ENCODE measurements at regions not wholly inside any gene's neighbourhood (a gene's known extent, or its start where the extent isn't known, plus 50 kb on each side); places are given as distances from the start of the nearest gene placed in this dataset.

DNA sequence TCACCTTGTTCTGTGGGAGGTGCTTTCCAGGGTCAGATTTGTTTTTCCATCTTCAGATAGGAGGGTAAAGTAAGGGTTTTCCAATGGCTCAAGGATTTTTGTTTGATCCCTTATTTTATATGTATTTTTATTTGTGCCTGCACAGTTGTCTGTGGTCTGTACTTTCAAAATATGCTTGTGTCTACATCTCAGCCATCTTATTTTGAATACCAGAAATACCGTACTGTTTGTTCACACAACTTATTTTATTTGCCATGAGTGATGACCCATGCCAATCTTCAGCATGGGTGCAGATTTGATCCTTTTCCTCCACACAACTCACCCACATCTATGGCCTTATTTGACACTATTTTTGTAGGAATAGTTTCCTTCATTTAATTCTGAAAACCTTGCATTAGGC, 72.2 kb upstream of the PTCHD4 start:
- no peaks in the 10 kb centered on the region for H3K79me2 ChIP-seq (ENCODE audit: insufficient read depth, low read length)
- CTCF ChIA-PET, result no interaction called here
- DNase-seq (ENCODE audit: low read depth, low spot score) (no peak), ATAC-seq (no peak)
- no peak for TF ChIP-seq CEBPB (IDR thresholded peaks at IDR 0.05; ENCODE audit: low read depth)
- no peak for TF ChIP-seq SRF (IDR thresholded peaks at IDR 0.05; ENCODE audit: low read depth)
- no peaks in the 10 kb centered on the region for H4K20me1 ChIP-seq (ENCODE audit: insufficient read depth)
- H3K9me3 ChIP-seq (ENCODE audit: control insufficient read depth in 1 of 2, insufficient read depth in 1 of 2, low read depth in 1 of 2, low read length in 2 of 2), result no peaks in the 10 kb centered on the region
- no peak overlapping the region for H3K27ac ChIP-seq (ENCODE audit: low read depth, low read length)
- POLR2A ChIA-PET, result no interaction called here
- H3K4me1 ChIP-seq (ENCODE audit: control insufficient read depth in 1 of 2, insufficient read depth in 2 of 2, low read length in 2 of 2), result no peaks in the 10 kb centered on the region
- RAD21 ChIA-PET (ENCODE audit: low non-redundant PET in 1 of 2, low total read pairs in 2 of 2, uncharacterized antibody in 2 of 2, unreplicated experiment in 2 of 2), result no interaction called here
- H2AFZ ChIP-seq (ENCODE audit: low read depth, low read length, poor library complexity, severe bottlenecking), result no peak overlapping the region
- no peak overlapping the region for H3K4me2 ChIP-seq (ENCODE audit: low read length)
- H3K9ac ChIP-seq (ENCODE audit: low read length), result no peak overlapping the region
- no peaks in the 10 kb centered on the region for H3K27me3 ChIP-seq (ENCODE audit: insufficient read depth, low read length)
- BruUV-seq (replicated peaks), result no TSS peak
- no peaks in the 10 kb centered on the region for H3K36me3 ChIP-seq (ENCODE audit: control insufficient read depth in 1 of 2, insufficient read depth in 2 of 2, low read length in 2 of 2)
- intact Hi-C loops (cut with micrococcal nuclease), result no loop called here
- H3K4me3 ChIP-seq (replicated peaks in 1 of 2; ENCODE audit: low read depth in 1 of 2, low read length in 2 of 2), result no peak overlapping the region
- no peaks in the 10 kb centered on the region for H3K9me2 ChIP-seq (ENCODE audit: insufficient read depth)

DNA sequence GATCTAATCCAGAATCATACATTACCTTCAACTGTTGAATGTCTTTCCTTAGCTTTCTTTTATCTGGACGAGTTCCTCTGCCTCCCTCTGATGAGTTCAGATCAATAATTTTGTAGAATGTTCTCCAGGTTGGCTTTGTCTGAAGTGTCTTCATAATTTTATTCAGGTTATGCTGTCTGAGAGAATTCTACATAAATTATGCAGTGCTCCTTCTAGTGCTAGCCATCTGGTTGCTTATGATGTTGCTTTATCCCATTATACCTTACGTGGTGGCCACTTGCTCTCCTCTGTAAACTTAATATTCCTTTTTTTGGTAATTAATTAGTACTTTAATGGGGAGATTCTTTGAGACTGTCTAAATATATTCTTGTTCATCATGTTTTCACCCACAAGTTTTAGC, 67.7 kb upstream of the PTCHD4 start:
- DNase-seq (ENCODE audit: low read depth, low spot score), result no peak
- CTCF ChIA-PET, result no interaction called here
- POLR2A ChIA-PET, result no interaction called here
- no peaks in the 10 kb centered on the region for H3K9me2 ChIP-seq (ENCODE audit: insufficient read depth)
- TF ChIP-seq POLR2A (IDR thresholded peaks at IDR 0.05; ENCODE audit: borderline replicate concordance, extremely low read depth, insufficient read depth, insufficient read length), result no peak
- H3K4me3 ChIP-seq (replicated peaks in 1 of 2; ENCODE audit: low read depth in 1 of 2, low read length in 2 of 2), result no peak overlapping the region
- H3K4me2 ChIP-seq (ENCODE audit: low read length), result no peak overlapping the region
- H3K4me1 ChIP-seq (ENCODE audit: control insufficient read depth in 1 of 2, insufficient read depth in 2 of 2, low read length in 2 of 2), result no peaks in the 10 kb centered on the region
- H3K27ac ChIP-seq (ENCODE audit: low read depth, low read length), result no peak overlapping the region
- no TSS peak for BruUV-seq (replicated peaks)
- no peaks in the 10 kb centered on the region for H4K20me1 ChIP-seq (ENCODE audit: insufficient read depth)
- RAD21 ChIA-PET (ENCODE audit: low non-redundant PET in 1 of 2, low total read pairs in 2 of 2, uncharacterized antibody in 2 of 2, unreplicated experiment in 2 of 2), result no interaction called here
- intact Hi-C loops (cut with micrococcal nuclease), result no loop called here
- no peaks in the 10 kb centered on the region for H3K79me2 ChIP-seq (ENCODE audit: insufficient read depth, low read length)
- H3K9me3 ChIP-seq (ENCODE audit: control insufficient read depth in 1 of 2, insufficient read depth in 1 of 2, low read depth in 1 of 2, low read length in 2 of 2), result no peaks in the 10 kb centered on the region
- no peak overlapping the region for H2AFZ ChIP-seq (ENCODE audit: low read depth, low read length, poor library complexity, severe bottlenecking)
- H3K9ac ChIP-seq (ENCODE audit: low read length), result no peak overlapping the region
- no peaks in the 10 kb centered on the region for H3K36me3 ChIP-seq (ENCODE audit: control insufficient read depth in 1 of 2, insufficient read depth in 2 of 2, low read length in 2 of 2)
- no peaks in the 10 kb centered on the region for H3K27me3 ChIP-seq (ENCODE audit: insufficient read depth, low read length)
- no peak for ATAC-seq

DNA sequence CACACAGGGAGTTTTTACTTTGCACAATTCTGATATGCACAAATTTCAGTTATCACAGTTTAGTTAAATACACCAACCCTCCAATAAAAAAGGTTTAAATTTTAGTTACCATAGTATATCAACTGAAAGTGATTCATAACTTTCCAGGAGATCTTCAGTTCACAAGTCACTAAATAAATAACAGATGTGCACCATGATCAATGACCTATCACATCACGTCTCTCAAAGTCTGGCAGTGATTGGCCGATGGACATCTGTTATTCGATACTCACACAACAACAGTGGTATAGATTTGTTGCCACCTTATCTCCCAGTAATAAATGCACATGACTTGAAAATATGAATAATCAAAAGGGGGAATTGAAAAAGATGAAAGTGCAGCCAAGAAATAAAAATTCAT, 66.8 kb upstream of the PTCHD4 start:
- Histone ChIP-seq H3K79me2 (ENCODE audit: insufficient read depth, low read length) (no peaks in the 10 kb centered on the region), H3K4me1 (ENCODE audit: control insufficient read depth in 1 of 2, insufficient read depth in 2 of 2, low read length in 2 of 2) (no peaks in the 10 kb centered on the region), H3K9ac (ENCODE audit: low read length) (no peak overlapping the region), H3K27ac (ENCODE audit: low read depth, low read length) (no peak overlapping the region), H3K4me2 (ENCODE audit: low read length) (no peak overlapping the region), H4K20me1 (ENCODE audit: insufficient read depth) (no peaks in the 10 kb centered on the region), H3K27me3 (ENCODE audit: insufficient read depth, low read length) (no peaks in the 10 kb centered on the region), H2AFZ (ENCODE audit: low read depth, low read length, poor library complexity, severe bottlenecking) (no peak overlapping the region), H3K36me3 (ENCODE audit: control insufficient read depth in 1 of 2, insufficient read depth in 2 of 2, low read length in 2 of 2) (no peaks in the 10 kb centered on the region), H3K9me3 (ENCODE audit: control insufficient read depth in 1 of 2, insufficient read depth in 1 of 2, low read depth in 1 of 2, low read length in 2 of 2) (no peaks in the 10 kb centered on the region), H3K4me3 (replicated peaks in 1 of 2; ENCODE audit: low read depth in 1 of 2, low read length in 2 of 2) (no peak overlapping the region), H3K9me2 (ENCODE audit: insufficient read depth) (no peaks in the 10 kb centered on the region)
- ChIA-PET POLR2A (no interaction called here), RAD21 (ENCODE audit: low non-redundant PET in 1 of 2, low total read pairs in 2 of 2, uncharacterized antibody in 2 of 2, unreplicated experiment in 2 of 2) (no interaction called here), CTCF (no interaction called here)
- intact Hi-C loops (cut with micrococcal nuclease), result no loop called here
- no peak for DNase-seq (ENCODE audit: low read depth, low spot score)
- no TSS peak for BruUV-seq (replicated peaks)
- ATAC-seq, result no peak
- TF ChIP-seq FOSL1 (IDR thresholded peaks at IDR 0.05; ENCODE audit: low read depth), result no peak
- no peak for TF ChIP-seq JUND (IDR thresholded peaks at IDR 0.05)
- TF ChIP-seq CEBPB (IDR thresholded peaks at IDR 0.05; ENCODE audit: low read depth), result no peak
- no peak for TF ChIP-seq CBX3 (IDR thresholded peaks at IDR 0.05; ENCODE audit: low read depth)
- TF ChIP-seq ZNF274 (IDR thresholded peaks at IDR 0.05; ENCODE audit: low read depth, low read length), result no peak
- TF ChIP-seq EGR1 (IDR thresholded peaks at IDR 0.05; ENCODE audit: low read depth), result no peak
- TF ChIP-seq ELF1 (IDR thresholded peaks at IDR 0.05; ENCODE audit: borderline replicate concordance, low read depth), result no peak
- TF ChIP-seq SRF (IDR thresholded peaks at IDR 0.05; ENCODE audit: low read depth), result no peak
- no peak for TF ChIP-seq SP1 (IDR thresholded peaks at IDR 0.05; ENCODE audit: low read depth)
- no peak for TF ChIP-seq REST (IDR thresholded peaks at IDR 0.05; ENCODE audit: low read depth)
- TF ChIP-seq MAX (IDR thresholded peaks at IDR 0.05), result no peak
- no peak for TF ChIP-seq ATF3 (IDR thresholded peaks at IDR 0.05)
- no peak for TF ChIP-seq EZH2 (IDR thresholded peaks at IDR 0.05)
